Smooth muscle cell (in vitro differentiated cells): ENCODE measurements at regions not wholly inside any gene's neighbourhood (a gene's known extent, or its start where the extent isn't known, plus 50 kb on each side); places are given as distances from the start of the nearest gene placed in this dataset.

Source experiments
- DNase-seq: peaks from one replicate; lab custom pipeline; 2025; ENCODE audit not compliant: unreplicated experiment; lab: John Stamatoyannopoulos, UW
- H2AFZ ChIP-seq: fragments of 200-600 bp; sonication (generic); 2 replicates; pipeline ENCODE4 v1.6.0; 2016; ENCODE audit warnings: antibody characterized with exemption, low read depth, mild to moderate bottlenecking
- H3F3A ChIP-seq: fragments of 200-600 bp; sonication (generic); 2 replicates; pipeline ENCODE4 v1.6.0; 2017; ENCODE audit warnings: antibody characterized with exemption, low read depth
- H3K27ac ChIP-seq: fragments of 200-600 bp; sonication (generic); 2 replicates; pipeline ENCODE4 v1.5.1; 2016; ENCODE audit warnings: low read depth, mild to moderate bottlenecking
- H3K27me3 ChIP-seq: fragments of 200-600 bp; sonication (generic); 2 replicates; pipeline ENCODE4 v1.6.1; 2016; ENCODE audit warnings: low read depth, mild to moderate bottlenecking
- H3K36me3 ChIP-seq: fragments of 200-600 bp; sonication (generic); 2 replicates; pipeline ENCODE4 v1.5.1; 2016; ENCODE audit warnings: low read depth
- H3K4me1 ChIP-seq: fragments of 200-600 bp; sonication (generic); 2 replicates; pipeline ENCODE4 v1.5.1; 2016; ENCODE audit warnings: low read depth
- H3K4me2 ChIP-seq: fragments of 200-600 bp; sonication (generic); 2 replicates; pipeline ENCODE4 v1.6.0; 2016; ENCODE audit warnings: mild to moderate bottlenecking
- H3K4me3 ChIP-seq: fragments of 200-600 bp; sonication (generic); 2 replicates; pipeline ENCODE4 v1.5.1; 2016; ENCODE audit warnings: mild to moderate bottlenecking
- H3K79me2 ChIP-seq: fragments of 200-600 bp; sonication (generic); 2 replicates; pipeline ENCODE4 v1.6.0; 2016; ENCODE audit warnings: low read depth, mild to moderate bottlenecking
- H3K9ac ChIP-seq: fragments of 200-600 bp; sonication (generic); 2 replicates; pipeline ENCODE4 v1.6.0; 2016; ENCODE audit warnings: low read depth
- H3K9me3 ChIP-seq: fragments of 200-600 bp; sonication (generic); replicated peaks from 2 replicates; pipeline ENCODE4 v1.5.1; 2016; ENCODE audit warnings: low read depth
- H4K20me1 ChIP-seq: fragments of 200-600 bp; sonication (generic); 2 replicates; pipeline ENCODE4 v1.6.0; 2016; ENCODE audit warnings: low read depth
- WGBS: methylation state at CpG from one replicate; pipeline ENCODE4 v1.1.7; 2016; ENCODE audit warnings: low lambda C conversion rate; 5-methylcytosine and 5-hydroxymethylcytosine counted together
- TF ChIP-seq, protein P1 (sequence below): fragments of 200-600 bp; sonication (generic); IDR thresholded peaks from 2 replicates; pipeline ENCODE4 v1.5.1; 2017; ENCODE audit warnings: borderline replicate concordance, mild to moderate bottlenecking, antibody characterized with exemption; ENCODE audit not compliant: insufficient read depth, poor library complexity, severe bottlenecking

DNA sequence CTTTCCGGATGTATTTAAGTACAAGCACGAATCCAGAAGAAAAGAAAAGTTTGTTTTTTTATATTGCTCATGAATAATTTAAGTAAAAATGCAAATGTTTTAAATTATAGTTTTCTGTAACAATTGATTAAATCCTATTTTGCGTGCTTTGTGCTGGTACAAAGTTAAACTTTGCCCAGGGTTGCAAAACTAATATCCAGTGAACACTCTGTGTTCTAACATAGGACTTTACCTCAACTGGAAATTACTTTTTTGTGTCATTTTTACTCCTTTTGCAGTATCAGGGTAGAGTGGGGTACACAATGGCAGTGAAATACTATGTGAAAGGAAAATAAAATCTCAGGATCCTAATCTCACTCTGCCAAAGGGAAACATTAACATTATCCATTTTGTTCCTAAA lies 801.4 kb upstream of the MBL2 start:
- Histone ChIP-seq H3K36me3 (no peaks in the 10 kb centered on the region), H3K9ac (no peak overlapping the region), H3K4me3 (no peak overlapping the region), H3K27me3 (no peaks in the 10 kb centered on the region), H3K27ac (no peak overlapping the region), H3K4me1 (no peaks in the 10 kb centered on the region), H3F3A (no peaks in the 10 kb centered on the region), H3K9me3 (no peaks in the 10 kb centered on the region), H2AFZ (no peak overlapping the region), H3K79me2 (no peaks in the 10 kb centered on the region), H4K20me1 (no peaks in the 10 kb centered on the region), H3K4me2 (no peak overlapping the region)
- TF ChIP-seq, protein P1, sequence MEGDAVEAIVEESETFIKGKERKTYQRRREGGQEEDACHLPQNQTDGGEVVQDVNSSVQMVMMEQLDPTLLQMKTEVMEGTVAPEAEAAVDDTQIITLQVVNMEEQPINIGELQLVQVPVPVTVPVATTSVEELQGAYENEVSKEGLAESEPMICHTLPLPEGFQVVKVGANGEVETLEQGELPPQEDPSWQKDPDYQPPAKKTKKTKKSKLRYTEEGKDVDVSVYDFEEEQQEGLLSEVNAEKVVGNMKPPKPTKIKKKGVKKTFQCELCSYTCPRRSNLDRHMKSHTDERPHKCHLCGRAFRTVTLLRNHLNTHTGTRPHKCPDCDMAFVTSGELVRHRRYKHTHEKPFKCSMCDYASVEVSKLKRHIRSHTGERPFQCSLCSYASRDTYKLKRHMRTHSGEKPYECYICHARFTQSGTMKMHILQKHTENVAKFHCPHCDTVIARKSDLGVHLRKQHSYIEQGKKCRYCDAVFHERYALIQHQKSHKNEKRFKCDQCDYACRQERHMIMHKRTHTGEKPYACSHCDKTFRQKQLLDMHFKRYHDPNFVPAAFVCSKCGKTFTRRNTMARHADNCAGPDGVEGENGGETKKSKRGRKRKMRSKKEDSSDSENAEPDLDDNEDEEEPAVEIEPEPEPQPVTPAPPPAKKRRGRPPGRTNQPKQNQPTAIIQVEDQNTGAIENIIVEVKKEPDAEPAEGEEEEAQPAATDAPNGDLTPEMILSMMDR, result no peak
- WGBS, result 81% methylated on average over 3 of the region's 3 CpGs
- no peak for DNase-seq

DNA sequence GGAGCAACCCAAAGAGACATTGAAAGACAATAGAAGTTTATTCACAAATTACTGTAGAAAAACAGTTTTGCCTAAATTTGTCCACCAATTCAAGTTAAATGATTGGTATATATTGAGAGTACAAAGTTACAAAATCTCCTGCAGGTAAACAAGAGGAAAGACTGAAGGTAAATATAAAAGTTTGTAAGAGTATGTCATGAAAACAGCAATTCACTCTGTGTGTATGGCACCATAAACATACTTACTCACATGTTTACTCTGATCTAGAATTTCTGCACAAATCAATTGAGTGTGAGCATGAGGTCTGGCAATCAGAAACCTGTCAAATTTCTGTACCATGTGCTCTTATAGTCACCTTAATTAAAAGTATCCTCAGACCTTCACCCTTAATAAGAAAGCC lies 800.9 kb upstream of the MBL2 start:
- Histone ChIP-seq H3K27ac (no peak overlapping the region), H3K27me3 (no peaks in the 10 kb centered on the region), H3K4me1 (no peaks in the 10 kb centered on the region), H4K20me1 (no peaks in the 10 kb centered on the region), H3K4me3 (no peak overlapping the region), H3F3A (no peaks in the 10 kb centered on the region), H3K36me3 (no peaks in the 10 kb centered on the region), H3K4me2 (no peak overlapping the region), H2AFZ (peak overlapping the region; percentile 8), H3K79me2 (no peaks in the 10 kb centered on the region), H3K9me3 (no peaks in the 10 kb centered on the region), H3K9ac (no peak overlapping the region)
- TF ChIP-seq, protein P1, result no peak
- DNase-seq, result no peak

DNA sequence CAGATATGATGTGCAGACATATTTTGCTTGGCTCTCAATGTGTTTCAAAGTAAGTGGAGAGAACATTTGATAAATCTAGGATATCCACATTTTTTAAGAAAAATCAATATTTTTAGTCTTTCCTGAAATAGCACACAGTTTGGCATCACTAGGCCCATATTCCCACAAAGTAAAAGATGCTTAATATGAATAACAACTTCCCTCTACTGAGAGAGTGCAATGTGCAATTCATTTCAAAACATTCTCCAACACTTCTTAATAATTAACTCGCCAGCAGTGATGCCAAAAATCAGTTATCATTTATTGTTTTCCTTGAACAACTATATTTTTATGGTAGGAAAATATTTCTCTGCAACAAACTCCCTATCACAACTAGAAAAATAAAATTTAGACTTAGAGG lies 800.2 kb upstream of the MBL2 start:
- H3K79me2 ChIP-seq, result no peaks in the 10 kb centered on the region
- no peaks in the 10 kb centered on the region for H3K27me3 ChIP-seq
- H3K27ac ChIP-seq, result no peak overlapping the region
- WGBS, result 95% methylated on average over 1 of the region's 1 CpG
- DNase-seq, result no peak
- TF ChIP-seq, protein P1, result no peak
- no peaks in the 10 kb centered on the region for H3F3A ChIP-seq
- H3K36me3 ChIP-seq, result no peaks in the 10 kb centered on the region
- H3K9me3 ChIP-seq, result no peaks in the 10 kb centered on the region
- H3K4me2 ChIP-seq, result no peak overlapping the region
- H3K9ac ChIP-seq, result no peak overlapping the region
- H4K20me1 ChIP-seq, result no peaks in the 10 kb centered on the region
- no peak overlapping the region for H2AFZ ChIP-seq
- no peak overlapping the region for H3K4me3 ChIP-seq
- no peaks in the 10 kb centered on the region for H3K4me1 ChIP-seq

- Histone ChIP-seq H3K79me2 (no peaks in the 10 kb centered on the region), H3K36me3 (no peaks in the 10 kb centered on the region), H3K4me2 (no peak overlapping the region), H3K4me3 (no peak overlapping the region), H3K4me1 (no peaks in the 10 kb centered on the region), H3K27ac (no peak overlapping the region), H3K9ac (no peak overlapping the region), H3K27me3 (no peaks in the 10 kb centered on the region), H3F3A (no peaks in the 10 kb centered on the region), H3K9me3 (no peaks in the 10 kb centered on the region), H4K20me1 (no peaks in the 10 kb centered on the region), H2AFZ (no peak overlapping the region)
- TF ChIP-seq, protein P1, result no peak
- DNase-seq, result no peak
Measured at GRCh38 chr10:53570221-53570620, 797.6 kb upstream of the MBL2 start.
